Stomach (tissue), 4 donors: ENCODE measurements at regions not wholly inside any gene's neighbourhood (a gene's known extent, or its start where the extent isn't known, plus 50 kb on each side); places are given as distances from the start of the nearest gene placed in this dataset.

Experiments used
- POLR2AphosphoS5 ChIP-seq, 3 donors: sonication (generic); formaldehyde crosslinking; IDR thresholded peaks; one replicate each; pipeline ENCODE4 v1.6.1; 2016; ENCODE audit warnings: antibody characterized with exemption in 3 of 3
- TF ChIP-seq, protein P1 (sequence below), 7 experiments: fragments of 450-650 bp in 4 of 7; fragments of 200-600 bp in 3 of 7; sonication (generic) in 3 of 7; IDR thresholded peaks; one replicate each; pipeline ENCODE4 v1.5.1; 2016 to 2019; ENCODE audit warnings: antibody characterized with exemption in 7 of 7, control low read depth in 2 of 7, mild to moderate bottlenecking in 1 of 7

DNA sequence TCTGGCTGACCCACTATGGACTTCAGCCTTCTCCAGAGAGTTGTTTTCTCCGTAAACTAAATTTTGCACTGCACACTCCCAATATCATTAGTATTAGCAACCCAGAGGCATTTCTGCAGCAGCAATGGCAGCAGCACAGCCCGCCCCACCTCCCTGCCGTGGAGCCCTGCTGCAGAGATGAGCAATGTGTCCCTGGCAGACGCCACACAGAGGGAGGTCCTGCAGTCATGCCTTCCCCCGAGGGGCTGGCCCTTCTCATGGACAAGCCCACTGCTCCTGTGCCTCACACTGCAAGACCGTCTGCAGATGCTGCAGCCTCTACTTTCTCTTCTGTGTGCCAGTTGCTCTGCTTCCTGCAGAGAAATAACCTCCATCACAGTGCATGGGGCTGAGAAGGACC, 393.4 kb upstream of the MKI67 start:
- TF ChIP-seq, protein P1, sequence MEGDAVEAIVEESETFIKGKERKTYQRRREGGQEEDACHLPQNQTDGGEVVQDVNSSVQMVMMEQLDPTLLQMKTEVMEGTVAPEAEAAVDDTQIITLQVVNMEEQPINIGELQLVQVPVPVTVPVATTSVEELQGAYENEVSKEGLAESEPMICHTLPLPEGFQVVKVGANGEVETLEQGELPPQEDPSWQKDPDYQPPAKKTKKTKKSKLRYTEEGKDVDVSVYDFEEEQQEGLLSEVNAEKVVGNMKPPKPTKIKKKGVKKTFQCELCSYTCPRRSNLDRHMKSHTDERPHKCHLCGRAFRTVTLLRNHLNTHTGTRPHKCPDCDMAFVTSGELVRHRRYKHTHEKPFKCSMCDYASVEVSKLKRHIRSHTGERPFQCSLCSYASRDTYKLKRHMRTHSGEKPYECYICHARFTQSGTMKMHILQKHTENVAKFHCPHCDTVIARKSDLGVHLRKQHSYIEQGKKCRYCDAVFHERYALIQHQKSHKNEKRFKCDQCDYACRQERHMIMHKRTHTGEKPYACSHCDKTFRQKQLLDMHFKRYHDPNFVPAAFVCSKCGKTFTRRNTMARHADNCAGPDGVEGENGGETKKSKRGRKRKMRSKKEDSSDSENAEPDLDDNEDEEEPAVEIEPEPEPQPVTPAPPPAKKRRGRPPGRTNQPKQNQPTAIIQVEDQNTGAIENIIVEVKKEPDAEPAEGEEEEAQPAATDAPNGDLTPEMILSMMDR (IDR thresholded peaks at IDR 0.05) = no peak
- TF ChIP-seq POLR2AphosphoS5 (IDR thresholded peaks at IDR 0.05) = no peak
